ENCODE measurements at regions not wholly inside any gene's neighbourhood (a gene's known extent, or its start where the extent isn't known, plus 50 kb on each side); places are given as distances from the start of the nearest gene placed in this dataset.
"Not testable (repeated sequence)": the region's sequence is repeated elsewhere in the genome, so short reads cannot be mapped to it uniquely, and the experiment has no call there.

DNA sequence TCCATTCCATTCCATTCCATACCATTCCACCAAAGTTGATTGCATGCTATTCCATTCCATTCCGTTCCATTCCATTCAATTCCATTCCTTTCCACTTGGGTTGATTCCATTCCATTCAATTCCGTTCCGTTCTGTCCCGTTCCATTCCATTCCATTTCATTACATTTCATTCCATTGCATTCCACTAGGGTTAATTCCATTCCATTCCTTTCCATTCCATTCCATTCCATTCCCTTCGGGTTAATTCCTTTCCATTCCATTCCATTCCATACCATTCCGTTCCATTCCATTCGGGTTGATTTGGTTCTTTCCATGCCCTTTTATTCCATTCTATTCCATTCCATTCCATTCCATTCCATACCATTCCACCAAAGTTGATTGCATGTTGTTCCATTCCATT is 131.9 kb downstream of the CWH43 start:
- DNase-seq; intact Hi-C loops (cut with DNase I; ENCODE audit: low total_unique reads); H3K36me3 ChIP-seq; H3K4me1 ChIP-seq; H3K4me3 ChIP-seq; H3K27me3 ChIP-seq; H3K27ac ChIP-seq: not testable (repeated sequence)
- H3K9me3 ChIP-seq, result peaks cover 4 to 36% (median 16%) of the 10 kb centered on the region in 3 donors

DNA sequence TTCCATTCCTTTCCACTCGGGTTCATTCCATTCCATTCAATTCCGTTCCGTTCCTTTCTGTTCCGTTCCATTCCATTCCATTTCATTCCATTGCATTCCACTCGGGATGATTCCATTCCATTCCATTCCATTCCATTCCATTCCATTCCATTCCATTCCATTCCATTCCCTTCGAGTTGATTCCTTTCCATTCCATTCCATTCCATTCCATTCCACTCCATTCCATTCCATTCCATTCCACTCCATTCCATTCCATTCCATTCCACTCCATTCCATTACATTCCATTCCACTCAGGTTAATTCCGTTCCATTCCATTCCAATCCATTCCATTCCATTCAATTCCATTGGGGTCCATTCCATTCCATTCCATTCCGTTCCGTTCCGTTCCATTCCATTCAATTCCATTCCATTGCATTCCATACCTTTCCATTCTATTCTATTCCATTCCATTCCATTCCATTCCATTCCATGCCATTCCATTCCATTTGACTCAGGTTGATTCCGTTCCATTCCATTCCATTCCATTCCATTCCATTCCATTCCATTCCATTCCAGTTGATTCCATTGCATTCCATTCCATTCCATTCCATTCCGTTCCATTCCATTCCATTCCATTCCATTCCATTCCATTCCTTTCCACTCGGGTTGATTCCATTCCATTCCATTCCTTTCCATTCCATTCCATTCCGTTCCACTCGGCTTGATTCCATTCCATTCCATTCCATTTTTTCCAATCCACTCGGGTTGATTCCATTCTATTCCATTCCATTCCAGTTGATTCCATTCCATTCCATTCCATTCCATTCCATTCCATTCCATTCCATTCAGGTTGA is 132.5 kb downstream of the CWH43 start:
- DNase-seq; intact Hi-C loops (cut with DNase I; ENCODE audit: low total_unique reads); H3K27ac ChIP-seq; H3K4me1 ChIP-seq; H3K27me3 ChIP-seq; H3K4me3 ChIP-seq; H3K36me3 ChIP-seq: not testable (repeated sequence)
- H3K9me3 ChIP-seq, result peaks cover 4 to 36% (median 16%) of the 10 kb centered on the region in 3 donors

DNA sequence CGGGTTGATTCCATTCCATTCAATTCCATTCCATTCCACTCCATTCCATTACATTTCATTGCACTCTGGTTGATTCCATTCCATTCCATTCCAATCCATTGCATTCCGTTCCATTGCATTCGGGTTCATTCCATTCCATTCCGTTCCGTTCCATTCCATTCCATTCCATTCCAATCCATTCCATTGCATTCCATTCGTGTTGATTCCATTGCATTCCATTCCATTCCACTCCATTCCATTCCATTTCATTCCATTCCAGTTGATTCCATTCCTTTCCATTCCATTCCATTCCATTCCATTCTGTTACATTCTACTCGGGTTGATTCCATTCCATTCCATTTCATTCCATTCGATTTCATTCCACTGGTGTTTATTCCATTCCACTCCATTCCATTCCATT is 133.3 kb downstream of the CWH43 start:
- H3K27ac ChIP-seq; intact Hi-C loops (cut with DNase I; ENCODE audit: low total_unique reads); H3K36me3 ChIP-seq; DNase-seq; H3K27me3 ChIP-seq; H3K4me1 ChIP-seq; H3K4me3 ChIP-seq: not testable (repeated sequence)
- peaks cover 4 to 36% (median 16%) of the 10 kb centered on the region in 3 donors for H3K9me3 ChIP-seq

- not testable (repeated sequence) for H3K36me3 ChIP-seq, DNase-seq, H3K4me3 ChIP-seq, H3K27me3 ChIP-seq, H3K27ac ChIP-seq, H3K4me1 ChIP-seq
- intact Hi-C loops (cut with DNase I; ENCODE audit: low total_unique reads), result loop anchor here (2.0 kb wide), 1 partner anchor 17 kb away; no protein-coding TSS in a partner anchor
- H3K9me3 ChIP-seq, result peaks cover 4 to 36% (median 16%) of the 10 kb centered on the region in 3 donors
These were observed 134.1 kb downstream of the CWH43 start for GRCh38 chr4:49120042-49120779.

- peaks cover 4 to 36% (median 16%) of the 10 kb centered on the region in 3 donors for H3K9me3 ChIP-seq
- H3K27ac ChIP-seq, H3K4me1 ChIP-seq, H3K4me3 ChIP-seq, DNase-seq, H3K27me3 ChIP-seq, H3K36me3 ChIP-seq: not testable (repeated sequence)
- intact Hi-C loops (cut with DNase I; ENCODE audit: low total_unique reads), result loop anchor here (2.0 kb wide), 1 partner anchor 18 kb away; no protein-coding TSS in a partner anchor
These were observed 134.7 kb downstream of the CWH43 start for GRCh38 chr4:49120804-49121203.

DNA sequence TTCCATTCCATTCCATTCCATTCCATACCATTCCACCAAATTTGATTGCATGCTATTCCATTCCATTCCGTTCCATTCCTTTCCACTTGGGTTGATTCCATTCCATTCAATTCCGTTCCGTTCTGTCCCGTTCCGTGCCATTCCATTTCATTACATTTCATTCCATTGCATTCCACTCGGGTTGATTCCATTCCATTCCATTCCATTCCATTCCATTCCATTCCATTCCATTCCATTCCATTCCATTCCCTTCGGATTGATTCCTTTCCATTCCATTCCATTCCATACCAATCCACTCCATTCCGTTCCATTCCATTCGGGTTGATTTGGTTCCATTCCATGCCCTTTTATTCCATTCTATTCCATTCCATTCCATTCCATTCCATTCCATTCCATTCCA is 140.4 kb downstream of the CWH43 start:
- H3K9me3 ChIP-seq; H3K27ac ChIP-seq; H3K4me1 ChIP-seq; H3K27me3 ChIP-seq; H3K4me3 ChIP-seq; DNase-seq; H3K36me3 ChIP-seq; intact Hi-C loops (cut with DNase I; ENCODE audit: low total_unique reads): not testable (repeated sequence)

DNA sequence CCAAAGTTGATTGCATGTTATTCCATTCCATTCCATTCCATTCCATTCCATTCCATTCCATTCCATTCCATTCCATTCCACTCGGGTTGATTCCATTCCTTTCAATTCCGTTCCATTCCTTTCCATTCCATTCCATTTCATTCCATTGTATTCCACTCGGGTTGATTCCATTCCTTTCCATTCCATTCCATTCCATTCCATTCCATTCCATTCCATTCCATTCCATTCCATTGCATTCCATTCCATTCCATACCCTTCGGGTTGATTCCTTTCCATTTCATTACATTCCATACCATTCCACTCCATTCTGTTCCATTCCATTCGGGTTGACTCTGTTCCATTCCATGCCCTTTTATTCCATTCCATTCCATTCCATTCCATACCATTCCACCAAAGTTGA is 140.8 kb downstream of the CWH43 start:
- H3K36me3 ChIP-seq; H3K4me1 ChIP-seq; intact Hi-C loops (cut with DNase I; ENCODE audit: low total_unique reads); DNase-seq; H3K4me3 ChIP-seq; H3K9me3 ChIP-seq; H3K27ac ChIP-seq; H3K27me3 ChIP-seq: not testable (repeated sequence)

DNA sequence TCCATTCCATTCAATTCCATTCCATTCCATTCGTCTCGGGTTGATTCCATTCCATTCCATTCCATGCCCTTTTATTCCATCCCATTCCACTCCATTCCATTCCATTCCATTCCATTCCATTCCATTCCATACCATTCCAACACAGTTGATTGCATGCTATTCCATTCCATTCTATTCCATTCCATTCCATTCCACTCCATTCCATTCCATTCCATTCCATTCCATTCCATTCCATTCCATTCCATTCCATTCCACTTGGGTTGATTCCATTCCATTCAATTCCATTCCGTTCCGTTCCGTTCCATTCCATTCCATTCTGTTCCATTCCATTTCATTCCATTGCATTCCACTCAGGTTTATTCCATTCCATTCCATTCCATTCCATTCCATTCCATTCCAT is 143.3 kb downstream of the CWH43 start:
- H3K36me3 ChIP-seq; H3K27me3 ChIP-seq; H3K9me3 ChIP-seq; H3K27ac ChIP-seq; intact Hi-C loops (cut with DNase I; ENCODE audit: low total_unique reads); H3K4me1 ChIP-seq; DNase-seq; H3K4me3 ChIP-seq: not testable (repeated sequence)

GRCh38 chr4:49129870-49130269 is 143.8 kb downstream of the CWH43 start:
- H3K27me3 ChIP-seq; H3K4me3 ChIP-seq; H3K9me3 ChIP-seq; H3K4me1 ChIP-seq; H3K27ac ChIP-seq; H3K36me3 ChIP-seq; intact Hi-C loops (cut with DNase I; ENCODE audit: low total_unique reads); DNase-seq: not testable (repeated sequence)

DNA sequence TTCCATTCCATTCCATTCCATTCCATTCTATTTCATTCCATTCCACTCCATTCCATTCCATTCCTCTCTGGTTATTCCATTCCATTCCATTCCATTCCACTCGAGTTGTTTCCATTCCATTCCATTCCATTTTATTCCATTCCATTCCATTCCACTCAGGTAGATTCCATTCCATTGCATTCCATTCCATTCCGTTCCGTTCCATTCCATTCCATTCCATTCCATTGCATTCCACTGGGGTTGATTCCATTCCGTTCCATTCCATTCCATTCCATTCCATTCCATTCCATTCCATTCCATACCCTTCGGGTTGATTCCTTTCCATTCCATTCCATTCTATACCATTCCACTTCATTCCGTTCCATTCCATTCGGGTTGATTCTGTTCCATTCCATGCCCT is 144.6 kb downstream of the CWH43 start:
- H3K4me1 ChIP-seq; H3K27ac ChIP-seq; intact Hi-C loops (cut with DNase I; ENCODE audit: low total_unique reads); DNase-seq; H3K4me3 ChIP-seq; H3K9me3 ChIP-seq; H3K36me3 ChIP-seq; H3K27me3 ChIP-seq: not testable (repeated sequence)

DNA sequence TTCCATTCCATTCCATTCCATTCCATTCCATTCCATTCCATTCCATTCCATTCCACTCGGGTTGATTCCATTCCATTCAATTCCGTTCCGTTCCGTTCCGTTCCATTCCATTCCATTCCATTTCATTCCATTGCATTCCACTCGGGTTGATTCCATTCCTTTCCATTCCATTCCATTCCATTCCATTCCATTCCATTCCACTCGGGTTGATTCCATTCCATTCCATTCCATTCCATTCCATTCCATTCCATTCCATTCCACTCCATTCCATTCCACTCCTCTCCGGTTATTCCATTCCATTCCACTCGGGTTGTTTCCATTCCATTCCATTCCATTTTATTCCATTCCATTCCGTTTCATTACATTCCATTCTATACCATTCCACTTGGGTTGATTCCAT is 151.0 kb downstream of the CWH43 start:
- DNase-seq; H3K4me3 ChIP-seq; H3K36me3 ChIP-seq; H3K27me3 ChIP-seq; intact Hi-C loops (cut with DNase I; ENCODE audit: low total_unique reads); H3K9me3 ChIP-seq; H3K27ac ChIP-seq; H3K4me1 ChIP-seq: not testable (repeated sequence)

- intact Hi-C loops (cut with DNase I; ENCODE audit: low total_unique reads); H3K27me3 ChIP-seq; H3K4me1 ChIP-seq; H3K4me3 ChIP-seq; DNase-seq; H3K27ac ChIP-seq; H3K9me3 ChIP-seq; H3K36me3 ChIP-seq: not testable (repeated sequence)
These were observed 151.9 kb downstream of the CWH43 start for GRCh38 chr4:49137961-49138360.

DNA sequence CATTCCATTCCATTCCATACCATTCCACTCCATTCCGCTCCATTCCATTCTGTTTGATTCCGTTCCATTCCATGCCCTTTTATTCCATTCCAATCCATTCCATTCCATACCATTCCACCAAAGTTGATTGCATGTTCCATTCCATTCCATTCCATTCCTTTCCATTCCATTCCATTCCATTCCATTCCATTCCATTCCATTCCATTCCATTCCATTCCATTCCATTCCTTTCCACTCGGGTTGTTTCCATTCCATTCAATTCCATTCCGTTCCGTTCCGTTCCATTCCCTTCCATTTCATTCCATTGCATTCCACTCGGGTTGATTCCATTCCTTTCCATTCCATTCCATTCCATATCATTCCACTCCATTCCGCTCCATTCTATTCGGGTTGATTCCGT is 152.7 kb downstream of the CWH43 start:
- intact Hi-C loops (cut with DNase I; ENCODE audit: low total_unique reads); H3K27ac ChIP-seq; H3K4me1 ChIP-seq; H3K36me3 ChIP-seq; H3K4me3 ChIP-seq; H3K9me3 ChIP-seq; H3K27me3 ChIP-seq; DNase-seq: not testable (repeated sequence)

GRCh38 chr4:49139513-49139912 is 153.4 kb downstream of the CWH43 start:
- H3K4me1 ChIP-seq; H3K4me3 ChIP-seq; H3K27me3 ChIP-seq; DNase-seq; intact Hi-C loops (cut with DNase I; ENCODE audit: low total_unique reads); H3K9me3 ChIP-seq; H3K27ac ChIP-seq; H3K36me3 ChIP-seq: not testable (repeated sequence)
